Duodenal mucosa (tissue), 2 donors: ENCODE measurements at regions not wholly inside any gene's neighbourhood (a gene's known extent, or its start where the extent isn't known, plus 50 kb on each side); places are given as distances from the start of the nearest gene placed in this dataset.
"Not testable (repeated sequence)": the region's sequence is repeated elsewhere in the genome, so short reads cannot be mapped to it uniquely, and the experiment has no call there.

Source experiments
- H3K27ac ChIP-seq: one replicate; pipeline ENCODE4 v1.7.0; 2013; ENCODE audit warnings: low read depth, low read length
- H3K27me3 ChIP-seq, 2 donors: one replicate each; pipeline ENCODE4 v1.7.0; 2013; ENCODE audit warnings: low read length in 2 of 2, control low read depth in 1 of 2; ENCODE audit not compliant: insufficient read depth in 2 of 2, control insufficient read depth in 1 of 2
- H3K36me3 ChIP-seq, 2 donors: one replicate each; pipeline ENCODE4 v1.7.0; 2013; ENCODE audit warnings: low read length in 2 of 2, control low read depth in 1 of 2; ENCODE audit not compliant: insufficient read depth in 2 of 2, control insufficient read depth in 1 of 2
- H3K4me1 ChIP-seq, 2 donors: one replicate each; pipeline ENCODE4 v1.7.0; 2013; ENCODE audit warnings: low read length in 2 of 2, control low read depth in 1 of 2; ENCODE audit not compliant: insufficient read depth in 2 of 2, control insufficient read depth in 1 of 2
- H3K4me3 ChIP-seq, 2 donors: one replicate each; pipeline ENCODE4 v1.7.0; 2013; ENCODE audit warnings: low read length in 2 of 2, low read depth in 1 of 2
- H3K9ac ChIP-seq, 2 donors: one replicate each; pipeline ENCODE4 v1.7.0; 2013; ENCODE audit warnings: low read length in 2 of 2, low read depth in 1 of 2
- H3K9me3 ChIP-seq, 2 donors: one replicate each; pipeline ENCODE4 v1.7.0; 2013; ENCODE audit warnings: low read length in 2 of 2, control low read depth in 1 of 2; ENCODE audit not compliant: control insufficient read depth in 1 of 2

- H3K4me1 ChIP-seq = no peaks in the 10 kb centered on the region
- no peak overlapping the region for H3K4me3 ChIP-seq
- no peaks in the 10 kb centered on the region for H3K36me3 ChIP-seq
Observed at GRCh38 chr5:30150231-30150630, 1043.3 kb upstream of the CDH6 start.

GRCh38 chr5:30149526-30149925, 1044.0 kb upstream of the CDH6 start:
- Histone ChIP-seq H3K4me3 (no peak overlapping the region), H3K27ac (no peak overlapping the region), H3K9me3 (peaks cover 8 to 12% of the 10 kb centered on the region in 2 donors), H3K27me3 (no peaks in the 10 kb centered on the region), H3K36me3 (no peaks in the 10 kb centered on the region), H3K9ac (no peak overlapping the region), H3K4me1 (no peaks in the 10 kb centered on the region)

More at GRCh38 chr5:30150231-30150630, 1043.3 kb upstream of the CDH6 start:
- Histone ChIP-seq H3K9ac (no peak overlapping the region), H3K9me3 (peaks cover 8 to 10% of the 10 kb centered on the region in 2 donors), H3K27ac (no peak overlapping the region), H3K27me3 (no peaks in the 10 kb centered on the region)

DNA sequence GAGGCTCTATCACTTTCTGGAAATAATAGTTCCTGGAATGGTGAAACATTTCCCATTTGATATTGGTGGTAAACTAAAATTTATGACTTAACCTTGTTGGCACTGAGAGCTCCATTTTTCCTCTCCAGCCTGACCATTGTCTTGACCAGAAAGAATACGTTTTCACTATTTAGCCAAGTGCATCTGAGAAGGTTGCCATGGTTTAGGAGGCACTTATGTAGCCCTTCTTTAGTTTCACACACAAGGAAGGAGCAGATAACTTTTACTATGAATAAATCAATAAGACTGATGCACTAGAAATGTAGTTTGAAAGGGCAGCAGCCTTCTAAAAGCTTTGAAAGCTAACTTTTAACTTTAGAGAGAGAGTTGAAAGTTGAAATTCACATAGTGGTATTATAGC, 1045.5 kb upstream of the CDH6 start:
- Histone ChIP-seq H3K9me3 (peaks cover 8 to 12% of the 10 kb centered on the region in 2 donors), H3K36me3 (no peaks in the 10 kb centered on the region), H3K27me3 (no peaks in the 10 kb centered on the region), H3K9ac (no peak overlapping the region), H3K4me1 (no peaks in the 10 kb centered on the region), H3K4me3 (no peak overlapping the region), H3K27ac (no peak overlapping the region)

DNA sequence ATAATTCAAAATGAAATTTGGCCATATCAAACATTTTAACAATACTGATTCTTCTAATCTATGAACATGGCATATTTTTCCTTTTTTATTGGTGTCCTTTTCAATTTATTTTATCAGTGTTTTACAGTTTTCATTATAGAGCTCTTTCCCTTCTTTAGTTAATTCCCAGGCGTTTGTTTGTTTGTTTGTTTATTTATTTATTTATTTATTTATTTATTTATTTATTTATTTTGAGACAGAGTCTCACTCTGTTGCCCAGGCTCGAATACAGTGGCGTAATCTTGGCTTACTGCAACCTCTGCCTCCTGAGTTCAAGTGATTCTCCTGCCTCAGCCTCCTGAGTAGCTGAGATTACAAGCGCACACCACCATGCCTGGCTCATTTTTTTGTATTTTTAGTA, 1049.4 kb upstream of the CDH6 start:
- H3K4me3 ChIP-seq, H3K9ac ChIP-seq, H3K27me3 ChIP-seq, H3K27ac ChIP-seq, H3K4me1 ChIP-seq, H3K36me3 ChIP-seq: not testable (repeated sequence)
- H3K9me3 ChIP-seq = peaks cover 4 to 13% of the 10 kb centered on the region in 2 donors

GRCh38 chr5:30142432-30142831, 1051.1 kb upstream of the CDH6 start:
- Histone ChIP-seq H3K4me3 (no peak overlapping the region), H3K9ac (no peak overlapping the region), H3K27me3 (no peaks in the 10 kb centered on the region), H3K27ac (no peak overlapping the region), H3K4me1 (no peaks in the 10 kb centered on the region), H3K9me3 (peaks cover 4 to 10% of the 10 kb centered on the region in 2 donors), H3K36me3 (no peaks in the 10 kb centered on the region)

- no peaks in the 10 kb centered on the region for H3K36me3 ChIP-seq
Observed at GRCh38 chr5:30121043-30121442, 1072.4 kb upstream of the CDH6 start.

DNA sequence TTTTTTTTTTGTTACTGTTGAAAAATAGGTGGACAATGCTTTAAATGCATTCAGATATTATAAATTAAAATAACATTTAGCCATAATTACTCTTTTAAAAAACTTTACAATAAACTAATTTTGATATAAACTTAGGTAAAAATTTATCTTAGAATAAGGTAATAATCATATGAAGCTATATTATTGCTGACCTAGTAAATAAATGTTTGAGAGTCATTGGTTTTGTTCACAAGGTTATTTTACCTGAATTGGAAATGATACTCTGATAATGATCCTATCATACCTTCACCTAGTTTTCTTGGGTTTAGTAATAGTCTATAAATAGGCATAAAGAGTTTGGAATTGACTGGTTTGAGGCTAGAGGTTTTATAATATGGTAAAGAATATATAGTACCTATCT, 1076.4 kb upstream of the CDH6 start:
- Histone ChIP-seq H3K9ac (no peak overlapping the region), H3K9me3 (peaks cover 7 to 22% of the 10 kb centered on the region in 2 donors), H3K4me1 (no peaks in the 10 kb centered on the region), H3K36me3 (no peaks in the 10 kb centered on the region), H3K27me3 (no peaks in the 10 kb centered on the region), H3K4me3 (no peak overlapping the region), H3K27ac (no peak overlapping the region)

More at GRCh38 chr5:30121043-30121442, 1072.4 kb upstream of the CDH6 start:
- Histone ChIP-seq H3K9me3 (peaks cover 10 to 26% of the 10 kb centered on the region in 2 donors), H3K4me1 (no peaks in the 10 kb centered on the region), H3K27me3 (no peaks in the 10 kb centered on the region), H3K9ac (no peak overlapping the region), H3K27ac (no peak overlapping the region), H3K4me3 (no peak overlapping the region)

- H3K27ac ChIP-seq = no peak overlapping the region
- no peak overlapping the region for H3K4me3 ChIP-seq
- no peak overlapping the region for H3K9ac ChIP-seq
- H3K4me1 ChIP-seq = no peaks in the 10 kb centered on the region
- peaks cover 5 to 7% of the 10 kb centered on the region in 2 donors for H3K9me3 ChIP-seq
- H3K27me3 ChIP-seq = no peaks in the 10 kb centered on the region
- no peaks in the 10 kb centered on the region for H3K36me3 ChIP-seq
Observed at GRCh38 chr5:30113542-30113941, 1079.9 kb upstream of the CDH6 start.

DNA sequence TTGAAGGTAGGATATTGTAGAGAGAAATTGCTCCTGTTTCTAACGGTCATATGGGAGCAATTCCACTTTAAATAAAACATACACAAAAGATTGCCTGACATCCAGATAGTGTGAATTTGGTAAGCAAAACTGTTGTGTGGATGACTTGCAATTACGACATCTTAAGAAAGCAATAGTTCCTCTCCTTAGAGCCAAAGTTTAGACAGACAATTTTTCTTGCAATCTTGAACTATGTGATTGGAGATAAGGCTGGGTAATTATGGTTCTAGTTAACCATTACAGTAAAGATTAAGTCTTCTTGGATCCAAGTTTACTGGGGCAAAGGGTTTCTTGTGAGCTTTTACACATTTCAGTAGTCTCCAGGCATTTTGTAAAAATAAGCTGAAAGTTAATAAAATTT, 1080.6 kb upstream of the CDH6 start:
- Histone ChIP-seq H3K36me3 (no peaks in the 10 kb centered on the region), H3K9me3 (peaks cover 4 to 7% of the 10 kb centered on the region in 2 donors), H3K4me1 (no peaks in the 10 kb centered on the region), H3K27me3 (no peaks in the 10 kb centered on the region), H3K4me3 (no peak overlapping the region), H3K27ac (no peak overlapping the region), H3K9ac (no peak overlapping the region)

DNA sequence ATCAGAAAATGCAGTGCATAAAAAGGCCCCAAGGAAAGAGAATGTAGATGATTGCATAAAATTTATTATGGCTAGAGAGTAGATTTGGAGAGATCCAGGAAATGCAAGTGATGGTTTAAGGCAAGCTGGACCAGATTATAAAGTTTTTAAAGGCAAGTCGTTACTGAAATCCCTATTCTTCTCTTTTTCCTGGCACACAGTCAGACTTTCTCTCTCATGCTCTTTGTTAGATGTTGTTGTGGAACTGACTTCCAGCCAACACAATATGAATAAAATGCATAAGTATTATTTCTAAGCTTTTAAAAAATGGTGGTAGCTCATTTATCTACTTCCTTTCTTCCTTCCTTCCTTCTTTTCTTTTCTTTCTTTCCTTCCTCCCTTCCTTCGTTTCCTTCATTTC, 1085.4 kb upstream of the CDH6 start:
- no peaks in the 10 kb centered on the region for H3K27me3 ChIP-seq
- H3K9ac ChIP-seq = no peak overlapping the region
- H3K36me3 ChIP-seq = no peaks in the 10 kb centered on the region
- peaks cover 4 to 5% of the 10 kb centered on the region in 2 donors for H3K9me3 ChIP-seq
- no peaks in the 10 kb centered on the region for H3K4me1 ChIP-seq
- H3K4me3 ChIP-seq = no peak overlapping the region
- H3K27ac ChIP-seq = no peak overlapping the region

- no peaks in the 10 kb centered on the region for H3K4me1 ChIP-seq
- H3K27me3 ChIP-seq = no peaks in the 10 kb centered on the region
- peaks cover 4 to 5% of the 10 kb centered on the region in 2 donors for H3K9me3 ChIP-seq
- H3K36me3 ChIP-seq = no peaks in the 10 kb centered on the region
- no peak overlapping the region for H3K4me3 ChIP-seq
- no peak overlapping the region for H3K9ac ChIP-seq
- no peak overlapping the region for H3K27ac ChIP-seq
Observed at GRCh38 chr5:30106596-30106995, 1086.9 kb upstream of the CDH6 start.
